ENCODE measurements at regions not wholly inside any gene's neighbourhood (a gene's known extent, or its start where the extent isn't known, plus 50 kb on each side); places are given as distances from the start of the nearest gene placed in this dataset.

DNA sequence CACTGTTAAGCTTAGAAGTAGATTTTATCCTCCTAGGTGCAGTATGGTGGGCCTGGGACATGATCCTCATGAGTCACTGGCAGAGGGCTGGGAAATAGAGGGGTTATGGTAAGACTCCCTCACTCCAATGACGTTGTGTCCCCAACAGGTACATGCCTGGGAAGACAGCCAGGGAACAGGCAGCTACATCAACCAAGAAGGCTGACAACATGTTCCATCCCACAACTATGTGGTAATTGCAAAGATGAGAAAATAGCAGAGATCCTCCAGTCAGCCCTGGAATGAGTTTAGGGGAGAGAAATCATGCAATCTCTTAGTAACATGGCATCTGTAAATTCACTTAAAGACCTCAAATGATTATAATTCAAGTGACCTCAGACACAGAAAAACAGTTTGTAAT is 114.4 kb upstream of the LIFR start:
- Histone ChIP-seq H3K36me3 (ENCODE audit: control insufficient read depth in 2 of 4, insufficient read depth in 4 of 4, low read length in 3 of 4) (no peaks in the 10 kb centered on the region), H2AK5ac (ENCODE audit: low read depth, low read length) (no peak overlapping the region), H3K9ac (replicated peaks in 1 of 4; ENCODE audit: extremely low read depth in 1 of 4, low read depth in 3 of 4, low read length in 3 of 4) (no peak overlapping the region), H3K4me1 (replicated peaks in 1 of 4; ENCODE audit: control insufficient read depth in 3 of 4, insufficient read depth in 4 of 4, low read length in 3 of 4) (no peaks in the 10 kb centered on the region), H2BK15ac (ENCODE audit: low read length) (no peak overlapping the region), H3K79me2 (ENCODE audit: control insufficient read depth in 1 of 2, insufficient read depth in 2 of 2, low read length in 2 of 2) (no peaks in the 10 kb centered on the region), H3K4me3 (ENCODE audit: extremely low read depth in 1 of 4, insufficient read depth in 2 of 4, low read depth in 3 of 4, low read length in 4 of 4) (no peak overlapping the region), H4K5ac (ENCODE audit: insufficient read length, low read depth, low read length) (no peak overlapping the region), H3K27ac (ENCODE audit: low read depth, low read length) (no peak overlapping the region), H4K91ac (replicated peaks; ENCODE audit: insufficient read length, low read length) (no peak overlapping the region), H3K23me2 (ENCODE audit: low read depth, low read length) (no peaks in the 10 kb centered on the region), H2BK20ac (ENCODE audit: low read length) (no peak overlapping the region), H2BK5ac (ENCODE audit: low read depth, low read length) (no peak overlapping the region), H3K27me3 (replicated peaks in 1 of 4; ENCODE audit: control insufficient read depth in 3 of 4, extremely low read depth in 1 of 4, insufficient read depth in 3 of 4, low read length in 3 of 4) (no peaks in the 10 kb centered on the region), H4K8ac (ENCODE audit: extremely low read depth, insufficient read depth, low read length) (no peak overlapping the region), H2AFZ (ENCODE audit: low read length) (no peak overlapping the region), H3K18ac (ENCODE audit: extremely low read depth, low read length) (no peak overlapping the region), H3K79me1 (ENCODE audit: low read depth, low read length) (no peaks in the 10 kb centered on the region), H2BK120ac (replicated peaks; ENCODE audit: low read depth, low read length) (no peak overlapping the region), H4K20me1 (replicated peaks in 1 of 2; ENCODE audit: control insufficient read depth in 1 of 2, insufficient read depth in 2 of 2, low read length in 2 of 2) (no peaks in the 10 kb centered on the region), H3K4me2 (ENCODE audit: insufficient read depth in 1 of 2, low read depth in 2 of 2, low read length in 2 of 2) (no peak overlapping the region), H2BK12ac (ENCODE audit: low read depth, low read length) (no peak overlapping the region), H3K14ac (ENCODE audit: insufficient read length) (no peak overlapping the region), H3K9me3 (ENCODE audit: insufficient read depth in 2 of 2, low read depth in 1 of 2, low read length in 1 of 2) (no peaks in the 10 kb centered on the region), H3K56ac (replicated peaks; ENCODE audit: insufficient read length, low read depth, low read length) (no peak overlapping the region), H3K23ac (ENCODE audit: insufficient read length) (no peak overlapping the region), H3K4ac (replicated peaks; ENCODE audit: insufficient read length, low read depth, low read length) (no peak overlapping the region)
- CTCF ChIA-PET (ENCODE audit: partially characterized antibody) = interaction anchor here (1.1 to 4.0 kb wide), 2 partner anchors 15 to 230 kb away, joined by 5 to 18 read pairs; no protein-coding TSS in a partner anchor
- POLR2A ChIA-PET (ENCODE audit: partially characterized antibody) = no interaction called here
- DNase-seq (ENCODE audit: low read depth in 1 of 2, low spot score in 2 of 2) (no peak), FAIRE-seq (no peak)
- 84% methylated on average over 1 of the region's 1 CpG; no CpG with 5 or more reads in 1 of the 2 experiments for WGBS, 2 experiments (ENCODE audit: extremely low coverage in 1 of 2, insufficient coverage in 1 of 2, insufficient read length in 1 of 2, insufficient replicate concordance in 2 of 2, low coverage in 1 of 2, low lambda C conversion rate in 2 of 2, missing lambda C conversion rate in 1 of 2)
- TF ChIP-seq KDM1A (IDR thresholded peaks at IDR 0.05; ENCODE audit: borderline replicate concordance, low read length) = no peak
- no peak for TF ChIP-seq SP2 (IDR thresholded peaks at IDR 0.05; ENCODE audit: low read length)
- TF ChIP-seq SIX5 (IDR thresholded peaks at IDR 0.05; ENCODE audit: low read depth, low read length) = no peak
- no peak for TF ChIP-seq KDM5A (IDR thresholded peaks at IDR 0.05; ENCODE audit: low read length)
- no peak for TF ChIP-seq RBBP5 (IDR thresholded peaks at IDR 0.05; ENCODE audit: borderline replicate concordance, low read depth, low read length)
- no peak for TF ChIP-seq NRF1 (IDR thresholded peaks at IDR 0.05; ENCODE audit: low read depth, low read length)
- TF ChIP-seq, protein P1, sequence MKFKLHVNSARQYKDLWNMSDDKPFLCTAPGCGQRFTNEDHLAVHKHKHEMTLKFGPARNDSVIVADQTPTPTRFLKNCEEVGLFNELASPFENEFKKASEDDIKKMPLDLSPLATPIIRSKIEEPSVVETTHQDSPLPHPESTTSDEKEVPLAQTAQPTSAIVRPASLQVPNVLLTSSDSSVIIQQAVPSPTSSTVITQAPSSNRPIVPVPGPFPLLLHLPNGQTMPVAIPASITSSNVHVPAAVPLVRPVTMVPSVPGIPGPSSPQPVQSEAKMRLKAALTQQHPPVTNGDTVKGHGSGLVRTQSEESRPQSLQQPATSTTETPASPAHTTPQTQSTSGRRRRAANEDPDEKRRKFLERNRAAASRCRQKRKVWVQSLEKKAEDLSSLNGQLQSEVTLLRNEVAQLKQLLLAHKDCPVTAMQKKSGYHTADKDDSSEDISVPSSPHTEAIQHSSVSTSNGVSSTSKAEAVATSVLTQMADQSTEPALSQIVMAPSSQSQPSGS (IDR thresholded peaks at IDR 0.05; ENCODE audit: low read length) = no peak

Data from H1 (cell line).